HEK293T (cell line): ENCODE measurements at regions not wholly inside any gene's neighbourhood (a gene's known extent, or its start where the extent isn't known, plus 50 kb on each side); places are given as distances from the start of the nearest gene placed in this dataset.

Experiments used
- BHLHE40 ChIP-seq: fragments of 450-650 bp; IDR thresholded peaks from 2 replicates; pipeline ENCODE4 v1.6.1; 2016; ENCODE audit warnings: mild to moderate bottlenecking, moderate library complexity, borderline replicate concordance
- CTBP1 ChIP-seq: fragments of 450-650 bp; IDR thresholded peaks from 2 replicates; pipeline ENCODE4 v1.6.1; 2016; ENCODE audit warnings: borderline replicate concordance
- ELF4 ChIP-seq: fragments of 450-650 bp; IDR thresholded peaks from 2 replicates; pipeline ENCODE4 v1.6.1; 2017; ENCODE audit warnings: antibody characterized with exemption
- FOXA1 ChIP-seq: fragments of 450-650 bp; IDR thresholded peaks from 2 replicates; pipeline ENCODE4 v1.6.1; 2016; ENCODE audit warnings: mild to moderate bottlenecking
- FOXK2 ChIP-seq: fragments of 450-650 bp; IDR thresholded peaks from 2 replicates; pipeline ENCODE4 v1.6.1; 2016; ENCODE audit warnings: mild to moderate bottlenecking
- FOXM1 ChIP-seq: fragments of 450-650 bp; IDR thresholded peaks from 2 replicates; pipeline ENCODE4 v1.6.1; 2017; ENCODE audit warnings: mild to moderate bottlenecking, borderline replicate concordance
- L3MBTL2 ChIP-seq: fragments of 450-650 bp; conservative IDR thresholded peaks from 2 replicates; pipeline ENCODE4 v1.6.1; 2016; ENCODE audit warnings: mild to moderate bottlenecking
- NFRKB ChIP-seq: fragments of 450-650 bp; IDR thresholded peaks from 2 replicates; pipeline ENCODE4 v1.6.1; 2016; ENCODE audit warnings: mild to moderate bottlenecking, moderate library complexity
- PKNOX1 ChIP-seq: fragments of 450-650 bp; IDR thresholded peaks from 2 replicates; pipeline ENCODE4 v1.6.1; 2016
- SP1 ChIP-seq: fragments of 450-650 bp; IDR thresholded peaks from 2 replicates; pipeline ENCODE4 v1.6.1; 2017
- SUZ12 ChIP-seq: fragments of 450-650 bp; IDR thresholded peaks from 2 replicates; pipeline ENCODE4 v1.6.1; 2016; ENCODE audit warnings: mild to moderate bottlenecking
- TARDBP ChIP-seq: fragments of 450-650 bp; IDR thresholded peaks from 2 replicates; pipeline ENCODE4 v1.6.1; 2016
- ZNF384 ChIP-seq: fragments of 450-650 bp; IDR thresholded peaks from 2 replicates; pipeline ENCODE4 v1.6.1; 2016

DNA sequence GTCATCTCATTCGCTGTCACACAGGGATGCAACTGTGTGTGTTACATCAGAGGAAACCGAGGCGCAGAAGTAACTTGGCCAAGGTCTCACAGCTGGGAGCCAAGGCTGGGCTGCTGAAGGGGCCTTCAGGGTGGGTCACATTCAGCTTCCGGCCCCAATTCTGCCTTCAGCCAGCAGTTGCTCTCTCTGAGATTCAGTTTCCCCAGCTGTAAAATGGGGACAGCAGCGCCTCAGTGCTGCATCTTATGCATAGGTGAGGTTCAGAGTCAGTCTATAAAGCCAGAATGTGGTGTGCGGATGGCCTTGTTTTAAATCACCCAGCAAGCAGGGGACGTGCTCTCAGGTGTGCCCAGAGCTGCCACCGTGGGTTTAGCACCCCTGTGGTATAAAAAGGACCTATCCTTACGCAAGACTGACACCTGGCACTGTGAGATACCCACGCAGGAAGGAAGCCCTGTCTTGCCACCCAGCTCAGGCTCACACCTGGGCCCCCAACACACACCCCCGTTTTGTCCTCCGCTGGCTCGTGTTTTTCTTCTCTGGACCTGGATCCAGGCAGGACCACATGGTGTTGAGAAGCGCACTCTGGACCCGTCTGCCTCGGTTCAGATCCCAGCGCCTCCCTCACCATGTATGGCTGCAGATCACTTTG lies 94.6 kb upstream of the GSE1 start:
- TF ChIP-seq FOXA1: no peak
- TF ChIP-seq BHLHE40: no peak
- TF ChIP-seq SP1: no peak
- TF ChIP-seq CTBP1: no peak
- no peak for TF ChIP-seq FOXM1
- TF ChIP-seq FOXK2: no peak
- TF ChIP-seq PKNOX1: no peak
- no peak for TF ChIP-seq TARDBP
- no peak for TF ChIP-seq SUZ12
- no peak for TF ChIP-seq L3MBTL2
- TF ChIP-seq ELF4: no peak
- TF ChIP-seq ZNF384: no peak
- TF ChIP-seq NFRKB: no peak
